ENCODE measurements at regions not wholly inside any gene's neighbourhood (a gene's known extent, or its start where the extent isn't known, plus 50 kb on each side); places are given as distances from the start of the nearest gene placed in this dataset.
"Not testable (repeated sequence)": the region's sequence is repeated elsewhere in the genome, so short reads cannot be mapped to it uniquely, and the experiment has no call there.

GRCh38 chr16:48025359-48025758 lies 130.4 kb downstream of the ABCC12 start:
- TF ChIP-seq CTCF (IDR thresholded peaks at IDR 0.05), result no peak
- Mint-ChIP-seq H3K27ac (ENCODE audit: unreplicated experiment) (no peak overlapping the region), H3K4me1 (ENCODE audit: low read depth) (no peaks in the 10 kb centered on the region), H3K9me3 (ENCODE audit: low read depth) (no peaks in the 10 kb centered on the region), H3K4me3 (ENCODE audit: unreplicated experiment) (no peak overlapping the region), H3K27me3 (ENCODE audit: low read depth) (peaks cover 8% of the 10 kb centered on the region), H3K36me3 (ENCODE audit: low read depth) (no peaks in the 10 kb centered on the region)
- no peak for DNase-seq (ENCODE audit: low spot score)

GRCh38 chr16:48024042-48024441 lies 131.8 kb downstream of the ABCC12 start:
- no peak for TF ChIP-seq CTCF (IDR thresholded peaks at IDR 0.05)
- Mint-ChIP-seq H3K9me3 (ENCODE audit: low read depth) (no peaks in the 10 kb centered on the region), H3K4me1 (ENCODE audit: low read depth) (no peaks in the 10 kb centered on the region), H3K4me3 (ENCODE audit: unreplicated experiment) (no peak overlapping the region), H3K27me3 (ENCODE audit: low read depth) (peaks cover 8% of the 10 kb centered on the region), H3K27ac (ENCODE audit: unreplicated experiment) (no peak overlapping the region), H3K36me3 (ENCODE audit: low read depth) (no peaks in the 10 kb centered on the region)
- no peak for DNase-seq (ENCODE audit: low spot score)

GRCh38 chr16:48022496-48022895 lies 133.3 kb downstream of the ABCC12 start:
- no peak for DNase-seq (ENCODE audit: low spot score)
- peaks cover 5% of the 10 kb centered on the region for H3K27me3 Mint-ChIP-seq (ENCODE audit: low read depth)
- no peaks in the 10 kb centered on the region for H3K9me3 Mint-ChIP-seq (ENCODE audit: low read depth)
- H3K36me3 Mint-ChIP-seq (ENCODE audit: low read depth), result no peaks in the 10 kb centered on the region
- H3K4me3 Mint-ChIP-seq (ENCODE audit: unreplicated experiment), result no peak overlapping the region
- no peaks in the 10 kb centered on the region for H3K4me1 Mint-ChIP-seq (ENCODE audit: low read depth)
- no peak overlapping the region for H3K27ac Mint-ChIP-seq (ENCODE audit: unreplicated experiment)
- TF ChIP-seq CTCF (IDR thresholded peaks at IDR 0.05), result no peak

- H3K4me1 Mint-ChIP-seq (ENCODE audit: low read depth); H3K9me3 Mint-ChIP-seq (ENCODE audit: low read depth); H3K27me3 Mint-ChIP-seq (ENCODE audit: low read depth); H3K27ac Mint-ChIP-seq (ENCODE audit: unreplicated experiment); DNase-seq (ENCODE audit: low spot score); H3K36me3 Mint-ChIP-seq (ENCODE audit: low read depth); H3K4me3 Mint-ChIP-seq (ENCODE audit: unreplicated experiment): not testable (repeated sequence)
These were observed 135.2 kb downstream of the ABCC12 start for GRCh38 chr16:48020617-48021016.

- Mint-ChIP-seq H3K4me1 (ENCODE audit: low read depth) (peaks cover 15% of the 10 kb centered on the region), H3K4me3 (ENCODE audit: unreplicated experiment) (no peak overlapping the region), H3K36me3 (ENCODE audit: low read depth) (no peaks in the 10 kb centered on the region), H3K9me3 (ENCODE audit: low read depth) (peaks cover 13% of the 10 kb centered on the region), H3K27ac (ENCODE audit: unreplicated experiment) (no peak overlapping the region), H3K27me3 (ENCODE audit: low read depth) (no peaks in the 10 kb centered on the region)
- TF ChIP-seq CTCF (IDR thresholded peaks at IDR 0.05), result no peak
- DNase-seq (ENCODE audit: low spot score), result no peak
These were observed 141.3 kb downstream of the ABCC12 start for GRCh38 chr16:48014349-48015135.

- H3K27me3 Mint-ChIP-seq (ENCODE audit: low read depth), result no peaks in the 10 kb centered on the region
- no peak for DNase-seq (ENCODE audit: low spot score)
- peaks cover 13% of the 10 kb centered on the region for H3K9me3 Mint-ChIP-seq (ENCODE audit: low read depth)
- no peak overlapping the region for H3K4me3 Mint-ChIP-seq (ENCODE audit: unreplicated experiment)
- no peak for TF ChIP-seq CTCF (IDR thresholded peaks at IDR 0.05)
- H3K27ac Mint-ChIP-seq (ENCODE audit: unreplicated experiment), result no peak overlapping the region
- H3K4me1 Mint-ChIP-seq (ENCODE audit: low read depth), result peaks cover 15% of the 10 kb centered on the region
- no peaks in the 10 kb centered on the region for H3K36me3 Mint-ChIP-seq (ENCODE audit: low read depth)
These were observed 142.3 kb downstream of the ABCC12 start for GRCh38 chr16:48013491-48013901.
